ENCODE measurements at regions not wholly inside any gene's neighbourhood (a gene's known extent, or its start where the extent isn't known, plus 50 kb on each side); places are given as distances from the start of the nearest gene placed in this dataset.

DNA sequence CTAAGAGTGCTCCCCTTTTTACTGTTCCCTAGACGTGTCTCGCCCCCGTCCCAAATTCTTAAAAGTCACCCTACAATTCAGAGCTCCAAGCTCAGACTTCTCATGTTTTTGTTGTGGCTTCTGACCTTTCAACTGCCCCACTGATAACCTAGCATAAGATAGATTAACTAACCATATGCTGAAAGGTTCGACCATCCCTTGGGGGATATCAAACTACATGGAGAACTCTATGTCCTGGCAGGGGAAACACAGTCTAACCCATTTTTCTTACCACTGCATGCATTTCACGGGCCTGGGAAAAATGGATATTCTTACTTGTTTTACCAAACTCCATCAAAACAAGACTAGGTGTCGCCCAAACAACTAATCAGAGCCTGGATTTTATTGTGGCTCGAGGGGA is 236.4 kb upstream of the MID1 start:
- TF ChIP-seq, protein P1, sequence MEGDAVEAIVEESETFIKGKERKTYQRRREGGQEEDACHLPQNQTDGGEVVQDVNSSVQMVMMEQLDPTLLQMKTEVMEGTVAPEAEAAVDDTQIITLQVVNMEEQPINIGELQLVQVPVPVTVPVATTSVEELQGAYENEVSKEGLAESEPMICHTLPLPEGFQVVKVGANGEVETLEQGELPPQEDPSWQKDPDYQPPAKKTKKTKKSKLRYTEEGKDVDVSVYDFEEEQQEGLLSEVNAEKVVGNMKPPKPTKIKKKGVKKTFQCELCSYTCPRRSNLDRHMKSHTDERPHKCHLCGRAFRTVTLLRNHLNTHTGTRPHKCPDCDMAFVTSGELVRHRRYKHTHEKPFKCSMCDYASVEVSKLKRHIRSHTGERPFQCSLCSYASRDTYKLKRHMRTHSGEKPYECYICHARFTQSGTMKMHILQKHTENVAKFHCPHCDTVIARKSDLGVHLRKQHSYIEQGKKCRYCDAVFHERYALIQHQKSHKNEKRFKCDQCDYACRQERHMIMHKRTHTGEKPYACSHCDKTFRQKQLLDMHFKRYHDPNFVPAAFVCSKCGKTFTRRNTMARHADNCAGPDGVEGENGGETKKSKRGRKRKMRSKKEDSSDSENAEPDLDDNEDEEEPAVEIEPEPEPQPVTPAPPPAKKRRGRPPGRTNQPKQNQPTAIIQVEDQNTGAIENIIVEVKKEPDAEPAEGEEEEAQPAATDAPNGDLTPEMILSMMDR (IDR thresholded peaks at IDR 0.05): no peak
- TF ChIP-seq POLR2A (IDR thresholded peaks at IDR 0.05; ENCODE audit: low read depth): no peak
